Islet precursor cell (in vitro differentiated cells): ENCODE measurements at regions not wholly inside any gene's neighbourhood (a gene's known extent, or its start where the extent isn't known, plus 50 kb on each side); places are given as distances from the start of the nearest gene placed in this dataset.
"Not testable (repeated sequence)": the region's sequence is repeated elsewhere in the genome, so short reads cannot be mapped to it uniquely, and the experiment has no call there.

ENCODE experiments used
- DNase-seq: peaks from one replicate; pipeline ENCODE4 v3.0.0-alpha.2; 2018

DNA sequence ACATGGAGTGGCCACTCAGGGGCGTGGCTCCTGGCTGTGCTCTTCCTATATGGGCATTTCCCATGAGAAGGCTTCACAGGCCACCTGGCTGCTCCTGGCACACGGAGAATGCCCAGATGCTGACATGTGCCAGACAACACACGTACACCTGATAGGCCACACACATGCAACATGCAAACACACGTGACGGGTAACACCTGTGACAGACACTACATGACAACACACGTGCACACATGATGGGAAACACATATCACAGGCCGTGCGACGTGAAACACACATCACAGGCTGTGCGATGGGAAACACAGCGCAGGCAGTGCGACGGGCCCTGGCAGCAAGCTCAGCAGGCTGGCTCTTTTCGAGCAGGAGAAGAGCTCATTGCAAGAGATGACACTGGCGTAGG is 94.3 kb upstream of the HMX1 start:
- DNase-seq, result not testable (repeated sequence)

DNA sequence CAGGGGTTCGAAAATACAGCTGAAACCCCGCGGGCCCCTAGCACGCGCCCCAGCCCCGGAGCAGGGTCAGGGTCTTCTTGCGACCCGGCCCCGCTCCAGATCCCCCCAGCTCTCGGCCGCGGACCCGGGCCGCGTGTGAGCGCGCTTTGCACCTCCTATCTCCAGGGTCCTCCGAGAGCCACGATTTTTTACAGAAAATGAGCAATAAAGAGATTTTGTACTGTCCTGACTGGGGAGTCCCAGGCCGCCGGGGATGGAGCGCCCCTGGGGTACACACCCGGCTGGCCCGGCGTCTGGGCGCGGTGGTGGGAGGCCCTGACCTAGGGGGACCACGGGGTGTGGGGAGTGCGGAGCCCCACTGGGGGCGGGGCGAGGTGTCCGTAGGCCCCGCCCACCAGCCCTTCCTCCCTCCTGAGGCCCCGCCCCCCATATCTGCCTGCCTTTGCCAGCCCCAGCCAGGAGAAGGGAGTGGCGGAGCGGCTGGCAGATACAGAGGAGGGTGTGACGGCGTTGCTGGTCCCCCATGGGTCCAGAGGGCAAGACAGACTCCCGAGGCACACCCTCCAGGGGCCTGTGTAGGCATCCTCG is 92.7 kb upstream of the HMX1 start:
- DNase-seq, result not testable (repeated sequence)

DNA sequence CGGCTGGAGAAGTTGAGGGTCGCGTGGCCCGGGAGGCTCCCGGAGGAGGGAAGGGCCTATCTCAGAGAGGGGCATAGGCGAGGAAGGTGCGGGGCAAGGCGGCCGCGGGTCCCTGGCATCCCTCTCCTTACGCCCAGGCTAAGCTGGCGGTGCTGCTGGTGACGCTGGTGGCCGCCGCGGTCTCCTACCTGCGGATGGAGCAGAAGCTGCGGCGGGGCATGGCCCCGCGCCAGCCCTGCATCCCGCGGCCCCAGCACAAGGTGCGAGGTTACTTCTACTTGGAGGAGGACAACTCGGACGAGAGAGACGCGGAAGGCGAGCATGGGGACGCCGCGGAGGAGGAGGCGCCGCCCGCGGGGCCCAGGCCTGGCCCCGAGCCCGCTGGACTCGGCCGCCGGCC is 91.9 kb upstream of the HMX1 start:
- peak; percentile 56 for DNase-seq

DNA sequence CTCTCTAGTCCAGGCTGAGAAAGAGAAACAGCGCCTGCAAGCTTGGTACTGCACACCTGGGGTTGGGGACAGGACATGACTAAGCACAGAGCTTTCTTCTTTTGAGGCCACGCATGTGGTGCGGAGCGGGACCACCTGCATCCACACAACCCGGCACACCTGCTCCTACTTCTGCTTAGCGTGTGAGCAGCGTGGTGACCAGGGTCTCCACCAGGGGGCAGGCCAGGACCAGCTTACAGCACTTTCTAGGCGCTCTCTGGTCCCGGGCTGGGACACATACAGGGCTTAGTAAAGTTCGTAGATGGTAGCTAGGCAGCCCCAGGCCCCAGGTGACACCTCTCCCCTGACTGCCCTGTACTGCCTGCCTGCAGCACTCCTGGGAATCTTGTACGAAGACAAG is 89.7 kb upstream of the HMX1 start:
- DNase-seq, result peak; percentile 75

DNA sequence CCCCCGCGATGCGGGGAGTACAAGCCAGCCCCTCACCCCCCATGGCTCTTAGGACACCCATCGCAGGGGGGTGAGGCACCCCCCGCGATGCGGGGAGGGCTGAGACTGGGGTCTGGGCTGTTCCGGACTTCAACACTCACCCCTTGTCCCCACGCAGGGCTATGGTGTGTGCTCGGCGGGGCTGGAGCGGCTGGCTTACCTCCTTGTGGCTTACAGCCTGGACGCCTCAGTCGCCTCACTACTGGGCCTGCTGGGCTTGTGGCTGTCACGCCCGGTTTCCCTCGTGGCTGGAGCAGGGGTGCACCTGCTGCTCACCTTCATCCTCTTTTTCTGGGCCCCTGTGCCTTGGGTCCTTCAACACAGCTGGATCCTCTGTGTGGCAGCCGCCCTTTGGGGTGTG is 87.8 kb upstream of the HMX1 start:
- not testable (repeated sequence) for DNase-seq

DNA sequence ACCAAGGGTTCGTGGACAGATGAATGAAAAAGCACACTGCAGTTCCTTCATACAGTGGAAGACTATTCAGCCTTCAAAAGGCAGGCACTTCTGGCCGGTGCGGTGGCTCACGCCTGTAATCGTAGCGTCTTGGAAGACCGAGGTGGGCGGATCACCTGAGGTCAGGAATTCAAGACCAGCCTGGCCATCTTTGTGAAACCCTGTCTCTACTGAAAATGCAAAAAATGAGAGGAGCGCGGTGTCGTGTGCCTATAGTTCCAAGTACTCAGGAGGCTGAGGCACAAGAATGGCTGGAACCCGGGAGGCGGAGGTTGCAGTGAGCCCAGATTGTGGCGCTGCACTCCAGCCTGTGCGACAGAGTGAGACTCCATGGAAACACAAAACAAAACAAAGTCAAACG is 82.4 kb upstream of the HMX1 start:
- not testable (repeated sequence) for DNase-seq

DNA sequence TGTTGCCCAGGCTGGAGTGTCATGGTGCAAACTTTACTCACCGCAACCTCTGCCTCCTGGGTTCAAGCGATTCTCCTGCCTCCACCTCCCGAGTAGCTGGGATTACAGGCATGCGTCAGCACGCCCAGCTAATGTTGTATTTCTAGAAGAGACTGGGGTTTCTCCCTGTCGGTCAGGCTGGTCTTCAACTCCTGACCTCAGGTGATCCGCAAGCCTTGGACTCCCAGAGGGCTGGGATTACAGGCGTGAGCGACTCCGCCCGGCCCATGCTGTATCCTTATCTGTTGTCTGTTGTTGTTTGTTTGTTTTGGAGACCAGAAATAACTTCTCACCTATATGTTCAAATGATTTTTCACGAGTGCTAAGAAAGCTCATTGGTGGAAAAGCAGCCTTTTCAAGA is 81.2 kb upstream of the HMX1 start:
- not testable (repeated sequence) for DNase-seq

DNA sequence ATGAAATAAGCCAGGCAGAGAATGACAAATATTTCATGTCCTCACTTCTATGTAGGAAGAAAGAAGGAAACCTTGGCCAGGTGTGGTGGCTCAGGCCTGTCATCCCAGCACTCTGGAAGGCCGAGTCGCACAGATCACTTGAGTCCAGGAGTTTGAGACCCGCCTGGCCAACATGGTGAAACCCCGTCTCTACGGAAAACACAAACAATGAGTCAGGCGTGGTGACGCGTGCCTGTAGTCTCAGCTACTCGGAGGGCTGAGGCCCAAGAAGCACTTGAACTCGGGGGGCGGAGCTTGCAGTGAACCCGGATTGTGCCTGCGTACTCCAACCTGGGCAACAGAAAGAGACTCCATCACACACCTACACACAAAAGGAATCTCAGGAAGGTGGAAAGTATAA is 80.5 kb upstream of the HMX1 start:
- DNase-seq, result not testable (repeated sequence)

DNA sequence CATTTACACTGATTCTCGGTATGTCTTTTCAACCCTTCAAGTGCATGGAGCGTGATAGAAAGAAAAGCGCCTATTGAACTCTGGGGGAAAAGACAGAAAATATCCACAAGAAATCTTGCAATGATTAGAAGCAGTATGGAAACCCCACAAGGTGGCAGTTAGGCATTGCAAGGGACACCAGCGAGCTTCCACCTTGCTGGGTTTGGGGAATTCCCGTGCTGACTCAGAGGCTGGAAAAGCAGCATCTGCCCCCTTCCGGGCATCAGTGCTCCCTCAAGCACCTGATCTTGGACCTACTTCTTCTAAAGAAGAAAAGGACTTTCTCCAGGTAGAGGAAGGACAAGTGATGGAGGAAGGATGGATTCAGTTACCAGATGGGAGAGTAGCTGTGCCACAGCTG is 73.9 kb upstream of the HMX1 start:
- DNase-seq, result not testable (repeated sequence)

- not testable (repeated sequence) for DNase-seq
These were observed 71.7 kb upstream of the HMX1 start for GRCh38 chr4:8943367-8943766.

DNA sequence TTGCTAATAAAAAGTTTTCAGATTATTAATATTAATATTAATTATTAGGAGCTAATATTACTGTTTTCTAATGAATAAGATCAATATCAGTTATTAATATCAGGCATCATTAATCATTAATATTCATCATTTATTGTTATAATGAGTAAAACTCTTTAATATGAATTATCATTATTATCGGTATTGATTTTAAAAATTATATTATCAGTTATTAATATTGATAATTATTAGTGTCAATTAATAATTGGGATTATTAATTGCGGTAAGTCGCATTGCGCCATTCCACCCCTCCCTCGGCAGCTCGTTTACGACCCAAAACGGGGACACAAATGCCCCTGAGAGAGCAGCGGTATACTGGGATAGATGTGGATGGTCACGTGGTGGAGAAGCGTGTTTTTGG is 70.4 kb upstream of the HMX1 start:
- not testable (repeated sequence) for DNase-seq

GRCh38 chr4:8941492-8941805 is 69.8 kb upstream of the HMX1 start:
- not testable (repeated sequence) for DNase-seq

DNA sequence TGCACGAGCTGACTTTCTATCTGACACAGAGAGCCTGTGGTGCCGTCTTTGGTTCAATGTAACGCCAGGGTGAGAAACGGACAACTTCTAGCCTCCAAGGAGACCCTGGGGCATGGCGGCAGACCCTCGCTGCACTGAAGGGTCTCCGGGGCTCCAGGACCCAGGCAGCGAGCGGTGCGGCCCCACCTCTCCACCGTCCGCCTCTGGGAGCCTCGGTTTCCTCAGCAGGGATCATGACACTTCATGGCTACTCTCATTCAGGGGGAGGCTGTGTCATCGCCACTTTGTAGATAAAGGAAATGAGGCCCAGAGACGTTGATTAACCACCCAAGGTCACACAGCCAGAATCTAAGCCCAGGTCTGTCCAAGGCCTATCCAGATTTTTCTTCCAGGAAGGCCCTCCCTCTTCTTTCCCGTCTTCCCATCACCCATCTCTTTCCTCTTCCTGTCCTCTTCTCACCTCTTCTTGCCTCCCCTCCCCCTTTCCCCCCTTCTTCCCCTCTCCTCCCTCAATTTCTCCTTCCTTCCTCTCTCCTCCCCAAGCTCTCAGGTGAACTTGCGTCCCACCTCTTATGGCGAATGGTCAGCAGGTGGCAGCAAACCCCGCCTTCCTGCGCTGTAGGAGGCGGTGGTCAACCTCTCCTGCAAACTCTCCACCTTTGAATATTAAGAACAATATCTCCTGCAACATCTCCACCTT is 69.3 kb upstream of the HMX1 start:
- no peak for DNase-seq

DNA sequence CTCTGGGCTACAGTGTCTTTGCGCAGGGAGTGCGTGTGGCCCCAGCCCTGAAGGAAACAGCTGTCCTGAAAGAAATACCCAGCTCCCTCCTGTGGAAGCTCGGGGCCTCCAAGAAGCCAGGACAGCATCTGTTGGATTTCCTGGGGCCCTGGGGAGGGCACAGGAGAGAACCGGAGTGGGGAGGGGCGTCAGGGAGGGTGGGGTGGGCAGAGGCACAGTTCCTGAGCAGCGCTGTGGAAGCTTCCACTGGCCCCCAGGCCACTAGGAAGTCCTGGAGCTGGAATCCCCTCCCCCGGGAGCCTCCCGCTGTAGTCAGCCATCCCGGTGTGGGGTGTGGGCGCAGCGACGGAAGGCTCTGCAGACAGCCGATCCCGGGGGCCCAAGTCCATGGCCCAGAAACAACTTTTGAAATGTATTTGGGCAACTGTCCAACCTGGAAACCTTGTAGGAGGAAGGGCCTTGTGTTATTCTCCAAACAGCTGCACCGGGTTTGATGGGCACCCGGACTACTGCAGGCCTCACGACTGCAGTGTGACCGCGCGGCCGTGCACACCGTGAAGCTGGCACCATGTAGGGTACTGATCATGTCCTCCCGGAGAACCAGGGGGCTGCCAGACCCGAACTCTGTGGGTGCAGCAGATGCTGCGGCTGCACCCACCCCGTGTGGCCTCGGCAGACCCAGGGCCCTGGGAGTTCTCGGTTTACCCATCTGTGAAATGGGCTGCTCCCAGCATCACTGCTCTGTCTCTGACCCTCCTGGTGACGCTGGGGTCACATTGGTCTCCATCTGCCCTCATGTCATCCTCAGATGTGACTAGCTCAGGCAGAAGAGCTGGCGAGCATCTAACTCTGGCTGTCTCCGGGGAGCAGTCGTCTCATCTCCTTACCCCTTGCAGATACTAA is 68.5 kb upstream of the HMX1 start:
- DNase-seq, result no peak

GRCh38 chr4:8939160-8939839 is 67.7 kb upstream of the HMX1 start:
- no peak for DNase-seq

DNA sequence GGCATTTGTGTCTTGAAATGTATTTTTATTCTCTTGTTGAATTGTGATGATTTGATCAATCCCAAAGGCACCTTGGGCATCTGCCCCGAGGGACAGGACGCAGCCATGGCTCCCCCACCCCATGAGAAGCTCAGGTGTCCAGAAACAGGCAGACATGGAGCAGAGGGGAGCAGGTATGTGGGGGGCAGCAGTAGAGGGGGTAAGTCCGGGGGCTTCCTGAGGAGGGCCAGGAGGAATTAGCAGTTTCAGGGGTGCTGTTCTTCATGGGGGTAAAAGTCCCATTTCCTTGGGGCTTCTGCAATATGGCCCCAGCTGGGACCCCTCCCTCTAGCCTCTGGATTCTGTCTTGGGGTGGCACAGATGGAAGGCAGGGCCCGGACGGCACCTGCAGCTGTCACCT is 67.0 kb upstream of the HMX1 start:
- DNase-seq, result no peak

DNA sequence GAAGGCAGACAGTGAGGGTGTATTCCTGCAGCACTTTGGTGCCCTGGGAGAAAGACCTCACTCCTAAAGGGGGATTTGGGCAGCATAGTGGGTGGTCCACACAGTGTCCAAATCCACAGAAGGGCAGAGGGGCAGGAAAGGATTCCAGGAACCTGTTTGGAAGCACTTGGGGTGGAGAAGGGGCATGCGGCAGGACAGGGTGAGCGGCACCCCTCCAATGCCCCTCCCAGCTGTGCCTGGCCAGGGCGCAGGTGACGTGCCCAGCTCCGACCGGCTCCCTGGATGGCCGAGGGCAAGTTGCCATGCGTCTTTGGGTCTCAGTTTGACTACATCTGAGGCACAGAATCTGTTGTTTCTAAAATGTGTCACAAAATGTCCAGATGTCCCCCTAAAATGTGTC is 66.5 kb upstream of the HMX1 start:
- no peak for DNase-seq

- no peak for DNase-seq
These were observed 61.2 kb upstream of the HMX1 start for GRCh38 chr4:8932884-8933283.

DNA sequence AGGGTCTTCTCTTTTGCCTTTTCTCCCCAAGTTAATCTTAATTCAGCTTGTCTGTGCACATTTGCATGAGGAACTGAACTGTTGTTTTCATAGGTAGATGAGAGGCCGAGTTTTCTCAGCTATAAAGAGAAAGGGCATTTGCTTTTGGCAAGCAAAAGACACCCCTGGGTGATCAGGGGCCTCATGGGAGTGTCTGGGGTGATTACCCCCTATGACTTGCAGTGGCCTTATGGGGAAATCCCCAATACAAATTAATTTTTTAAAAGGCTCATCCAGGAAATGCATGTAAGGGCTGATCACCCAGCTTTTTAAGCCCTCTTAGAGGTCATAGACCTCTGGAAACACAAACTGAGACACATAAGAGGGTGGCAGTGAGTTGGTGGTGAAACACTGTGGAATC is 56.4 kb upstream of the HMX1 start:
- no peak for DNase-seq

DNA sequence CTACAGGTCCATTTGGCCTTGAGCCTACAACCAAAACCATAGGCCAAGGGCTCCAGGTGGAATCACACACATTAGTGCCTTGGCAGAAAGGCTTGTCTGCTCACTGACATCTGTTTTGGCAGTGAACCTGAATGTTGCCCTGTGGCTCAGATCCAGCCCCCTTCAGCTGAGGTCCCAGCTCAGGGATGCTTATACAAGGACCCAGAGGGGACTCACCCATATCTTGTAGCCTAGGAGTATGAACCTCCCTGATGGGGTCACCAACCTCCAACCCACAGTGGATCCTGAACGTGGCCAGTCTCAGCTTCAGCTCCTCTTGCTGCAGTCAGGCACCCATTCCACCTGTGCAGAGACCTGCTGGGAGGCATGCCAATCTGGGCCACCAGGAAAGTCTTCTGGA is 50.8 kb upstream of the HMX1 start:
- peak; percentile 23 for DNase-seq

DNA sequence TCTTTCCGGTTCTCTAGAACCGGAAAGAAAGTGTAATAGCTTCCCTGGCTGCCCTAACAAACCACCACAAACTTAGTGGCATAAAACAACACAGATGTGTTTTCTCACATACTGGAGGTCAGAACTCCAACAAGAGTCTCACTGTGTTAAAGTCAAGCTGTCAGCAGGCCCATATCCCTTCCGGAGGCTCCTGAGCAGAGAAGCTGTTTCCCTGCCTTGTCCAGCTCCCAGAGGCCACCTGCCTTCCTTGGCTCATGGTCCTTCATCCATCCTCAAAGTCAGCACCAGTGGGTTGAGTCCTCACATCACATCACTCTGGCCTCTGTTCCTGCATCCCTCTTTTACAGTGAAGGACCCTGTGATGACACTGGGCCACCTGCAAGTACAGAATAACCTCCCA is 49.8 kb upstream of the HMX1 start:
- peak; percentile 26 for DNase-seq
